ENCODE measurements at regions not wholly inside any gene's neighbourhood (a gene's known extent, or its start where the extent isn't known, plus 50 kb on each side); places are given as distances from the start of the nearest gene placed in this dataset.

GRCh38 chr12:127519779-127520178 is 747.2 kb upstream of the TMEM132C start:
- TF ChIP-seq EZH2 (IDR thresholded peaks at IDR 0.05; ENCODE audit: insufficient read depth, poor library complexity, severe bottlenecking) (no peak), EZH2phosphoT487 (IDR thresholded peaks at IDR 0.05; ENCODE audit: insufficient read depth, low read depth) (no peak)

All from GM23248 (cell line).